HG03342 (cell line): ENCODE measurements at regions not wholly inside any gene's neighbourhood (a gene's known extent, or its start where the extent isn't known, plus 50 kb on each side); places are given as distances from the start of the nearest gene placed in this dataset.

ENCODE experiments used
- ATAC-seq: cut with Tn5 transposase; IDR thresholded peaks from one replicate; pipeline ENCODE4 v1.9.1; 2021; ENCODE audit warnings: mild to moderate bottlenecking, moderate library complexity; ENCODE audit not compliant: unreplicated experiment

- ATAC-seq = no peak
Observed at GRCh38 chr14:83470959-83471695, 1937.5 kb upstream of the SEL1L start.

GRCh38 chr14:83473416-83474235 is 1940.0 kb upstream of the SEL1L start:
- ATAC-seq = no peak

GRCh38 chr14:83478741-83479140 is 1945.1 kb upstream of the SEL1L start:
- ATAC-seq = no peak

- ATAC-seq = no peak
Observed at GRCh38 chr14:83483063-83483462, 1949.4 kb upstream of the SEL1L start.

- no peak for ATAC-seq
Observed at GRCh38 chr14:83485591-83485990, 1951.9 kb upstream of the SEL1L start.

GRCh38 chr14:83491091-83491490 is 1957.4 kb upstream of the SEL1L start:
- no peak for ATAC-seq

GRCh38 chr14:83520837-83521236 is 1987.2 kb upstream of the SEL1L start:
- no peak for ATAC-seq

- ATAC-seq = no peak
Observed at GRCh38 chr14:83529531-83529930, 1995.9 kb upstream of the SEL1L start.

- no peak for ATAC-seq
Observed at GRCh38 chr14:83533734-83534133, 1996.2 kb upstream of the FLRT2 start.

GRCh38 chr14:83534995-83535394 is 1994.9 kb upstream of the FLRT2 start:
- ATAC-seq = no peak

GRCh38 chr14:83535444-83535843 is 1994.5 kb upstream of the FLRT2 start:
- no peak for ATAC-seq

- ATAC-seq = no peak
Observed at GRCh38 chr14:83541147-83541546, 1988.8 kb upstream of the FLRT2 start.

- ATAC-seq = no peak
Observed at GRCh38 chr14:83548061-83548839, 1981.7 kb upstream of the FLRT2 start.

GRCh38 chr14:83556065-83556464 is 1973.9 kb upstream of the FLRT2 start:
- ATAC-seq = no peak

- no peak for ATAC-seq
Observed at GRCh38 chr14:83556746-83557453, 1973.0 kb upstream of the FLRT2 start.

GRCh38 chr14:83558946-83559345 is 1971.0 kb upstream of the FLRT2 start:
- ATAC-seq = no peak

GRCh38 chr14:83559721-83560120 is 1970.2 kb upstream of the FLRT2 start:
- ATAC-seq = no peak

GRCh38 chr14:83561261-83561660 is 1968.7 kb upstream of the FLRT2 start:
- no peak for ATAC-seq

GRCh38 chr14:83566567-83566966 is 1963.4 kb upstream of the FLRT2 start:
- no peak for ATAC-seq

- no peak for ATAC-seq
Observed at GRCh38 chr14:83568141-83568540, 1961.8 kb upstream of the FLRT2 start.

- no peak for ATAC-seq
Observed at GRCh38 chr14:83575301-83575700, 1954.6 kb upstream of the FLRT2 start.
